ENCODE measurements at regions not wholly inside any gene's neighbourhood (a gene's known extent, or its start where the extent isn't known, plus 50 kb on each side); places are given as distances from the start of the nearest gene placed in this dataset.
"Not testable (repeated sequence)": the region's sequence is repeated elsewhere in the genome, so short reads cannot be mapped to it uniquely, and the experiment has no call there.

DNA sequence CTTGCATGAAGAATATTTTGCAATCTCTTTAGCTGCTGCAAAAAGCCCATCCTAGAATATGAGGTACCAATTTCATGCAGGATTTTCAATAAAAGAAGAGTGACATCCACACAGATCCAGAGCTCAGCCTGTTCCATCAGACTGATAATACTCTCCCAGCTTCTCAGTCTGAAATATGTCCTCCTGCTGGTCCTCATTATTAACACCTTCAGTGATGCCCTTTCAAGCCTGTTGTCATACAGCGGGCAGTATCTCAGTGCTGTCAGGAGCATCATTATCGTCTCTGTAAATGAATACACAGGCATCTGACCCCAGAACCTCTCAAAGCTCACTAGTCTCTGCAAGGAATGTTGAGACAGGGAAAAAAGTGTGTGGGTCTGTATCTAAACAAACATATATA lies 1387.8 kb downstream of the OTOL1 start:
- no peak for DNase-seq

DNA sequence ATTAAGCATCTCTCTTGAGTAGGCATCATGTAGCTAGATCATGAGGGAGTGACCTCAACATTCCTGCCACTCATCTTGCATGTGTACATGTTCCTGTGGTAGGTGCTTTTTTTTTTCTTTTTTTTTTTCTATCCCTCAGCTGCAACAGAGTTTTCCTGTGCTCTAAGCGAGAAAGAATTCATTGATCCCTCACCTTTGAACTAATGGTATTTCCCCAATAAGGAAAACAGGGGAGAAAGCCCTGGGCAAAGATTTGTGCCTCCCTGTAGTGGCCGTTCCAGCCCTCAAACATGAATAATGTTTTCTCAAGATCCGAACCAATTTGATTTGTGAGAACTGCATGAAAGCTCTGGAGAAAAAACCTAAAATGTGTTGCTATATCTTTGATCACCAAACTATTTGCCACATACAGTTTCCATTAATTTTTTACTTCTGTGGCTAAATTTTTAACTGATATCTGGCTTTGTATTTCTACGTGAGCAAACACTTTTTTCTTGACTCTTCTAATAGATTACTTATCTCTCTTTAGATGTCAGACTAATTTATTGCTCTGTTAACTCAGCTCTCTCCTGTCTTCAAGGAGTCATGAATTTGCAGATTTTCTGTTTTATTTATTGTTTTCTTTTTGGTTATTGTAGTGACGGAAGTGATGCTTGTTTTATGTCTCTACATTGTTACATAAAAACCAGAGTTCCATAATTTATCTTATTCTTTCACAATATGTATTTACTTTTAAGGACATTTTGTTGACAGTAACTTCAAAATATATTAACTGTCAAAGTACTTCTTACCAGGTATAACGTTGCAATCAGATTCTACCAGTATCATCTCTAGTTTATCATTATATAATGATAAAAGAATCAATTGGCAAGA lies 1396.5 kb downstream of the OTOL1 start:
- no peak for DNase-seq

DNA sequence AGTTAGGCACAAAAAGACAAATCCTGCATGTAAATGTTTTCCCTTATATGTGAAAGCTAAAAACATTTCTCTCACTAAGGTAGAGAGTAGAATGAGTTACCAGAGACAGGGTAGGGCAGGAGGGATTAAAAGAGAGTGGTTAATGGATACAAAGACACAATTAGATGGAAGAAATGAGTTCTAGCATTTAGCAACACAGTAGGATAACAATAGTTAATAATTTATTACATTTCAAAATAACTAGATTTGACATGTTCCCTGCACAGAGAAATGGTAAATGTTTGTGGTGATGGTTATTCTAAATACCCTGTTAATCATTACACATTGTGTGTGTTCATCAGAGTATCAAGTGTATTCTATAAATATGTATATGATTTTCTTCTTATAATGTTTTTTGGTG lies 1400.7 kb downstream of the OTOL1 start:
- DNase-seq: no peak

DNA sequence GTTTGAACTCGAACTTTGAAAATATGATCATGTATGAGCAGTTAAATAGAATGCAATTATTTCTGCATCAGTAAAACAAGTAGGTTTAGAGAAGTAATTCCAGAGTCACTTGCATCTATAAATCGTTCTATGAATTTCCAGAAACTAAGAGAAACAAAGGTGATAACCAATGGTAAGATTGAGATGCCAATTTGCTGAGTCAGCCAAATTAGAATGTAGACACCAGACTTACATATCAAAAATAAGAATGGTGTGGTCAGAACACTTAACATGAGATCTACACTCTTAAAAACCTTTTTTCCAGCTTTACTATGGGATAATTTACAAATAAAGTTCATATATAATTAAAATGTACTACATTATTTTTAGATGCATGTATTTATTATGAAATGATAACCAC lies 1435.9 kb downstream of the OTOL1 start:
- DNase-seq: no peak

DNA sequence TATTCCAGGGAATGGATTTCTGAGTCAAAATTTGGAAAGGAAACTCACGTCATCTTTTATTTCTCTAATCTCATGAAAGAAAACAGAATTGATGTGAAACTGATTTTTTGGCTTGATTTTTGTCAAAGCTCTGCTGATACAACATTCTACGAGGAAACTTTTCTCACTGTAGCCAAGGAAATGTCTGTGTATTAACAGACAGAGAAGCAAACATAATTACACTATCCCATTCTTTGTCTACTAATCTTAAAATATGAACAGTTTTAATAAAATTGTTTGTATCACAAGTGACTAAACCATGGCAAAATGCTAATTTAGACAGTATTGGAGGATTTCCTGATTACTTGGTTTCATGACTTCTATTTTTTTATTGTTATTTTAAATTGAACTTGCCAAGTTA lies 1437.0 kb downstream of the OTOL1 start:
- DNase-seq: no peak

DNA sequence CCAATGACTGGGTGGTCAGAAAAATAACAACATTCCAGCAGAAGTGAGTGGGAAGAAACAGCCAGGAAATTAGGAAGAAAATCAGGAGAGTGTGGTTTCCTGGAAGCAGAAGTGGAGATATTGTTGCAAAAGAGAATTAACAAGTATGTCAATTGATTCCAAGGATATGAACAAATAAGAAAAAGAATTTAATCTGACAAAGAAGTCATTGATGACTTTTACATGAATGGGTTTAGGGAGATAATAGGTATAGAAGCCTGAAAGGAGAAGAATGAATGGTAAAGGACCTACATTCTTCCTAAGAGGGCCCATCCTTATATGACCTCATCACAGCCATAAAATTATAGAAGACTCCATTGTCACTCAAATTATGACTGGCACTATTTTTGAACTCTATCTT lies 1440.1 kb downstream of the OTOL1 start:
- no peak for DNase-seq

DNA sequence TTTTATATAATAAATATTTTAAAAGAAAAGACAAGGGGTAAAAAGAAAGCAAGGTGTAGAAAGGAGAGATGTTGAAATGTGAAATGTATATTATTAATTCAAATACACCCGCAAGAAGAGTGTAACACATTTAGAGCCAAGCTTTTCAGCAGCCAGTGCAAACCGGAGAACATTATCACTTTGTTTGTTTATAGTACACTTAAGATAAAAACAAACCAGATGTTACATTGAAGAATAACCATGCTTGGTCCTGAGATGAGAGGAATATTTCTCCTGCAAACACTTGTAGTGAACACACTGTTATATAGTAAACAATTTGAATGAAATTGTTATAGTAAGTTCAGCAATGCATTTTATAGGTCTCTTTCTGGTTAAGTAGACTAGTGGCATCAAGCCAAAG lies 1441.5 kb downstream of the OTOL1 start:
- no peak for DNase-seq

DNA sequence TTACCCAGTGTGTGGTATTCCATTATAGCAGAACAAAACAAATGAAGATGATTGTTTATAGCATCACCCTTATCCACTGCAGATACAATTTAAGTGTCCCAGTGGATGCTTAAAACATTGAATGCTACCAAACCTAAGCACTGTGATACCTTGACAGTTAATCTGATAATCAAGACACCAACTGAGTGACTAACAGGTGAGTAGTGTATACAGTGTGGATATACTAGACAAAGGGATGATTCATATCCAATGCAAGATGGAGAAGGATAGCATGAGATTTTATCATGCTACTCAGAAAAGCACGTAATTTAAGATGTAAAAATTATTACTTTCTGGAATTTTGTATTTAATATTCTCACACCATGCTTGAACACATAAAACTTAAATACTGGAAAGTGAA lies 1449.0 kb downstream of the OTOL1 start:
- DNase-seq: no peak

DNA sequence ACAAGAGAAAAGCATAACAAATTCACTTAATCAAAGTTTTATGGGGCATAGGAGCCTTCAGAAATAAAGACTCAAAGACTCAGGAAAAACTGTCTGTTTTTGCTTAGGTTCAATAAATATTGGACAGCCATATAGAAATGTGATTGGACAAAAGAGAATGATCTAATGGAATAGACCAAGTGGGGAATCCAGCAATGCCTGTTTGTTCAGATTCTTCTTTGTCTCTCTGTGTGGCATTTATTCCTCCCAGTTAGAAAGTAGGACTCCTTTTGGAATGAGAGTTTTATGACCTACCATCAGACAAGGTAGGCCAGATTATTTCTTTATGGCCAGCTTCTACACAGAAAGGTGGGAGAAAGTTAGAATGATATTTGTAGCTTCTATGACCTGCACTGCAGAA lies 1460.1 kb downstream of the OTOL1 start:
- no peak for DNase-seq

DNA sequence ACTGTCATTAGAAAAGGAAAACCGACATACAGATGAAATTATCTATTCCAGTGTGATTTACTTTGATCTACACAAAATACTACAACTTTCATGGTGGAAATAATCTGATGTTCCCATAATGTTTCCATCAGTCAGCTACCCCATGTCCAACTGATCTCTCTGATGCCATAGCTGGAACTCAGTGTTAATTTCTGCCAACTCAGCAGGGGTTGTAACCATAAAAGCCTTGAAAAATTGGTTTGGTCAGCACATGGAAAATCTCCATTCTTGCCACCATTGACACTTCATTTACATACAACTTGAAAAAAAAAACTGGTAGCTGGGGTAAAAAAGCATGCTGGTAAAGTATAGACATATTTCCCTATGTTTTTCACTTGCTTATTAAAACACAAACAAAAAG lies 1463.7 kb downstream of the OTOL1 start:
- no peak for DNase-seq

DNA sequence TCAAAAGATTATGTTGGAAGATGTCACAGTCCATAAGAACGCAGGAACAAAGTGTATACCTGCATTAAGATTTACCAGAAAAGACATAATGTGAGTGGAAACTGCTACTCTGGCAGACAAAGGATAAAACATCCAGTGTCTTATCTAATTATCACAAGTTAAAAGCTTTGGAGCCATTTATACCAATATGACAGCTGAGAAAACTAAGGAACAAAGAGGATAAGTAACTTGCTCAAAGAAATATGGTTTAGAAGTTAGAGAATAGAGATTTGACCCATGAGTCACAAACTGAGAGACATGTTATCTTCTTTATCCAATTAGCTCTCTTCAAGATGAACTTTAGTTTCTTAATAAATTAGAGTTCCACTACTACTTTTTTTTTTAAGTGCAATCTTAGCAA lies 1473.7 kb downstream of the OTOL1 start:
- no peak for DNase-seq

DNA sequence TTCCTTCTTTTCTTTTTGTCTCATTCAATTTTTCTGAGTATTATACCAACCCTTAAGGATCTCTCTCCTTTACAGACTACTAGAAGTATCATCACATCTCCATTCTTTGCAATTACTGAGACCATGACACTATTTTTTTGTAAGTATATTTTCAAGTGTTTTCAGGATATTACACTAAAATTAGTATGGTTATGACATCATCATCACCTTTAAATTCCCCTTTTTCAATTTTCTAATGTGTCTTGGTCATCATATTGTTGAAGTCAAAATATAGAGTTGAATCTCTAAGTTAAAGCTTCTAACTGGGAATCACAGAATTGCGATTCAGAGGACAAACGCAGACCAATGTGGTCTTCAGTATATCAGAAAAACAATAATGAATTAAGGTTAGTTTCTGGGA lies 1475.1 kb downstream of the OTOL1 start:
- DNase-seq: no peak

DNA sequence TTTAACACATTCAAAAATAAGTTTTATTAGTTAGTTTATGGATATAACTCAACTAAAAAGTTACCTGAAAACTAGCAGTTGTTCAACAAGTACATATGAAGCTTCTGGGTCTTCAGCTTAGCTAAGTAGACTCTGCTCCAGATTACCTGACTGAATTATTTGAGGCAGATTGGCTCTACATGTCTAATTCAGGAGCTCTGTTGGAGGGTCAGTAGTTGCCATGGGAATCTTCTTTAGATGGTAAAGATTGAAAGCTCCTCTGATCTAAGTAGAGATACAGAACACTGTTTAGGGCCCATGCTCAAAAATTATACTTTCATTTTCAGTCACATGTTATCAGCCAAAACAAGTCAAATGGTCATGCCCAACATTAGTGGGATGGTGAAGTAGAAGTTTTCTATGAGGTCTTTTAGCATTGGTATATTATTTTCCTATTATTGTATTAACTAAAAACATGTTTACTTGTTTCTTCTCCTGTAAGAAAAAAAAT lies 1476.9 kb downstream of the OTOL1 start:
- no peak for DNase-seq

DNA sequence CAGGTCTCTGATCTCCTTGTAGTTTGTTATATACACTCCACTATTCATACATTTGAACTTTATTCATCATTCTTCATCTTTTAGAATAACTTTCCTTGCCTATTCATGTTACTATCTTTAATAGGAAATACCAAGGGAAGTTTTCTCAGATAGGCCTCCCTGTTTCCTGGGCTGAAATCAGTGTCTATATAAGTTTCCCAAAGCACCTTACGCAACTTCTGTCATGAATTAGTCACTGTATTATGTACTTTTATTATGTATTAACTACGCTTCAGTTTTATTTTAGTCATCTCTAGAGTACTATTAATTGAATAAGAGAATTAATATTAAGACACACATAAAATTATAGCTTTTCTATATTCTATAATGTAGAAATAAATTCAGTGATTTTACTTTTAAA lies 1481.5 kb downstream of the OTOL1 start:
- no peak for DNase-seq

DNA sequence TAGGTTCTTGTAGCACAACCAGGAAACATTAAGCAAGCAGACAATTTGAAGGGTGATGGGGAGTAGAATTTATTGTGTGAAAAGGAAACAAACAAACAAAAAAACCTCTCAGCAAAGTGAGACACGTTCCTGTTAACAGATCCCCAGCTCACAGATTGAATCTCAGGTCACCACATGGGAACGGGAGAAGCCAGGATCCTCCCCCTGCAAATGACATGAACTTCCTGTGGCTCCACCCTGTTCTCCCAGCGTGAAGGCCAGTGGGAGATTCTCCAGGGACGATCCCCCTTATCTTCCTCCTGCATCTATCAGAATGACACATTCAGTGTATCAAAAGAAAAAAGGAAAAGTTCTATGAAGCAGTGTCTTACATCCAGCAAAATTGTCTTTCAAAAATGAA lies 1488.1 kb downstream of the OTOL1 start:
- DNase-seq: no peak

DNA sequence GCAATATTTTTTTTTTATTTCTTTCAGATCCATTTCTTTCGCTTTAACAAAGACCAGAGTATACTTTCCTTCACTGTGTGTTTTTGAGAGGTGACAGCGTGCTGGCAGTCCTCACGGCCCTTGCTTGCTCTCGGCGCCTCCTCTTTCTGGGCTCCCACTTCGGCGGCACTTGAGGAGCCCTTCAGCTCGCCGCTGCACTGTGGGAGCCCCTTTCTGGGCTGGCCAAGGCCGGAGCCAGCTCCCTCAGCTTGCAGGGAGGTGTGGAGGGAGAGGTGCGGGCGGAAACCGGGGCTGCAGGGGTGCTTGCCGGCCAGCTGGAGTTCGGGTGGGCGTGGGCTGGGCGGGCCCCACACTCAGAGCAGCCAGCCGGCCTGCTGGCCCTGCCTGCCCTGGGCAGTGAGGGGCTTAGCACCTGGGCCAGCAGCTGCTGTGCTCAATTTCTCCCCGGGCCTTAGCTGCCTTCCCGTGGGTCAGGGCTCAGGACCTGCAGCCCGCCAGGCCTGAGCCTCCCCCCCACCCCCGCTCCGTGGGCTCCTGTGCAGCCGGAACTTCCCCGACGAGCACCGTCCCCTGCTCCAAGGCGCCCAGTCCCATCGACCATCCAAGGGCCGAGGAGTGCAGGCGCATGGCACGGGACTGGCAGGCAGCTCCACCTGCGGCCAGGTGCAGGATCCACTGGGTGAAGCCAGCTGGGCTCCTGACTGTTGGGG lies 1490.6 kb downstream of the OTOL1 start:
- DNase-seq: not testable (repeated sequence)

DNA sequence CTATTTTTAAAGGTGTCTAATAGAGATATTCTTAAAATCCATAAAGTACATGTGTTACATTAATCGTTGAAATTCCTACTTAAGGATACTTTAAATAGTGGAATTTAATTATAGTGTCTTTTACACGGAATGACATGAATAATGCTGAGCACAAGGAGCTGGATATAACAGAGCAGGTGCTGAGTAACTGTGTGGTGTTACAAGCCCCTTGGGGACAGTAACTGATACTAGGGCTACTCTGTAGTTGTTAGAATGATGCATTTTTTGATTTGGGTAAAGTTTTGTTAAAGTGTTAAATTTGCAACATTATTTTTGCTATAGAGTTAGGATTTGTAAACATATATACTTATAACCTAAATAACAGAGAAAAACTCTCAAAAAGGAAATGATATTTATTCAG lies 1496.1 kb downstream of the OTOL1 start:
- no peak for DNase-seq

DNA sequence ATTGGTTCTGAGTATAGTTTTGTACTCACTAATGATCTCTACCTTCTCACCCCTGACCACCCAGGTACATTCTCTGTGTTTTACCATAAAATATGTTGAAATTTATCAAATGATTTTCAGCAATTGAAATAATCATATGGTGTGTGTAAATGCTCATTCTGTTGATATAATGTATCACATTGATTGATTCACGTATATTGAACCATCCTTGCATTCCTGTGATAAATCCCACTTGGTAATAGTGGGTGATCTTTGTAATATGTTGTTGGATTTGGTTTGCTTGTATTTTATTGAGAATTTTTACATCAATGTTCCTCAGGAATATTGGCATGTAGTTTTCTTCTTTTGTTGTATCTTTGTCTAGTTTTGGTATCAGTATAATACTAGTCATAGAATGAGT lies 1497.6 kb downstream of the OTOL1 start:
- no peak for DNase-seq

DNA sequence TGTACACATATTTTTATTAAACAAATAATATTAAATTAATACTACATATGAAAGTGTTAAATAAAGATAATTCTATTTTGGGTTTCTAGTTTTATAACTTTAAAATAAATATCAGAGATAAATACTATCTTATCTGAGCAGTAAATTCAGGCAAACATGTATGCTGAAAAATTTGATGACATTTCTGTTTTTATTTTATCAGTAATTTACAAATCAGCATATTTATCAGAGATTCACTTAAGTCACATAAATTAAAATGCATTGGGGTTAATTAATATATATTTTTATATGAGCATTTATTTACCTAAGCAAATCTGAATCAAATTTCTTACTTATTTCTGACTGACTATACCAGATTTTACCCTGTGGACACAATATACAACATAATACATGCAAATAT lies 1499.8 kb downstream of the OTOL1 start:
- no peak for DNase-seq

DNA sequence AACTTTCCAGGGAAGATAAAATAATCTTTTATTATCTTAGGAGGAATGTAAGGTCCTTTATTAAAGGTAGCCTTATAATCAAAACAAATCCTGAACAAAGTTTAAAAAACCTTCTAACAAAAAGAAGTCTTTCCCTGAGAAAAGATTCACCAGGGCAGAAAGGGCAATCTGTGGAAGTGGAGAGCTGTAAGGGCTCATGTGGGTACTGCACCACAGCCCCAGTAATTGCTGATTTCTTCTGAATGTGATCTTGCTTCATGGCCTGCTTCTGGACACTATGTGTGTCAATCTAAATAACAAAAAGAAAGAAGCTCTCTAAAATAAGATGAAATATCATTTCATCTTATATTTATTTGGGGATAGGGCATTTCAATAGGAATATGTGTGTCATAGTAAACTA lies 1501.6 kb downstream of the OTOL1 start:
- no peak for DNase-seq

DNA sequence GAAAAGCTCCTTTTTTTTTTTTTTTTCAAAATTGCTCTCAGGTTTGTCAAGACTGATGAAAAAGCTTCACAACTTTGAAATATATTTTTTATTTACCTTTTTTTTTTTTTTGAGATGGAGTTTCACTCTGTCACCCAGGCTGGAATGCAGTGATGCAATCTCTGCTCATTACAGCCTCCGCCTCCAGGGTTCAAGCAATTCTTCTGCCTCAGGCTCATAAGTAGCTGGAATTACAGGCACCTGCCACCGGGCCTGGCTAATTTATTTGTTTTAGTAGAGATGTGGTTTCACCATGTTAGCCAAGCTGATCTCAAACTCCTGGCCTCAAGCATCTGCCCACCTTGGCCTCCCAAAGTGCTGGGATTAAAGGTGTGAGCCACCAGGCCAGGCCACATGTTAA lies 1515.0 kb downstream of the OTOL1 start:
- DNase-seq: no peak

DNA sequence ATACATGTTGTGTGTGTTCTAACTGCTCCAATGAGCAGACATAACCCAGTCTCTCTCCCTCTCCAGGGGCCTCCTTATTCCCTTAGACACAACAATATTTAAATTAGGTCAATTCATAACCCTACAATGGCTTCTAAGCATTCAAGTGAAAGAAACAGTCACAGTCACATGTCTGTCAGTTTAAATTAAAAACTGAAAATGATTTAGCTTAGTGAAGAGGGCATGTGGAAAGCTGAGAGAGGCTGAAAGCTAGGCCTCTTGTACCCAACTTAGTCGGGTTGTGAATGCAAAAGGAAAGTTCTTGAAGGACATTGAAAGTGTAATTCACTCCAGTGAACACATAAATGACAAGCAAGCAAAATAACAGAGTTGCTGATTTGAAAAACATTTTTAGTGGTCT lies 1519.6 kb downstream of the OTOL1 start:
- no peak for DNase-seq

DNA sequence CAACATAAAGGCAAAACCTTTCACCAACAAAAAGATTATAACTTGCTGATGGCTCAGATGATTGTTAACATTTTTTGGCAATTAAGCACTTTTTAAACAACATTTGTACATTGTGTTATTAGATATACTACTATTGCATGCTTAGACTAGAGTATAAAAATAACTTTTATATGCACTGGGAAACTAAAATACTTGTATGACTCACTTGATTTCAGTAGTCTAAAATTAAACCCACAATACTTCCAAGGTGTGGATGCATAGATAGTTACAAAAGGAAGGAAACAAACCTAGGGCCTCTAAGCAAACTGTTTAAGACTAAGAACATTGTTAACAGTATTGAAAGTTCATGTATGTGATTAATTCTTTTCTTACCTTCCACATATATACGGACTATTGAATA lies 1521.5 kb downstream of the OTOL1 start:
- no peak for DNase-seq

DNA sequence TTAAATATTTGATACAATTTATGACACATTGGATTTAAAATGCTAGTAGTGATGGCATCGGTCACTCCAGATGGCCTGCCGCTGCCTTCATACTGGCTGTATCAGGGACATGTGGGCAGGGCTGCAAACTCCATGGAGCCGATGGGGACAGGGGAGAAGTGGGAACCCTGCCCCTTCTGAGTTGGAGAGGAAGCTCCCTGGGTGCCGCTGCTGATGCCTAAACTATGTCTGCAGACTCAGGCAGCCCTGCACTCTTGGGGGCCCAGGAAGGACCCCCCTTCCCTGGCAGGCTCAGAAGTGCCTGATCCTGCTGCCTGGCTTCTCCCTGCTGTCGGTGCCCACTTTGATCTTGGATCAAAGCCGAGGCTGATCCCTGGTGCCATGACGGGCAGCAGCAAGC lies 1522.1 kb downstream of the OTOL1 start:
- no peak for DNase-seq

Measured in occipital lobe (tissue), 1 donor.